Fibroblast of lung (primary cell): ENCODE measurements at regions not wholly inside any gene's neighbourhood (a gene's known extent, or its start where the extent isn't known, plus 50 kb on each side); places are given as distances from the start of the nearest gene placed in this dataset.
"Not testable (repeated sequence)": the region's sequence is repeated elsewhere in the genome, so short reads cannot be mapped to it uniquely, and the experiment has no call there.

Experiments
- DNase-seq, 2 donors: peaks; one replicate each; pipeline versions ENCODE4 v3.0.0 to v3.0.0-alpha.2; 2010; ENCODE audit warnings: low read depth in 2 of 2
- H2AFZ ChIP-seq: 2 replicates; pipeline ENCODE4 v1.5.1; 2012; ENCODE audit warnings: low read length, control low read depth, inconsistent platforms
- H3K27ac ChIP-seq: 2 replicates; pipeline ENCODE4 v1.5.1; 2011; ENCODE audit warnings: low read length, control low read depth; ENCODE audit not compliant: insufficient read depth
- H3K27me3 ChIP-seq: 2 replicates; pipeline ENCODE4 v1.5.1; 2011; ENCODE audit warnings: mild to moderate bottlenecking, low read length; ENCODE audit not compliant: control insufficient read depth, insufficient read depth
- H3K36me3 ChIP-seq: 2 replicates; pipeline ENCODE4 v1.5.1; 2011; ENCODE audit warnings: low read length; ENCODE audit not compliant: control insufficient read depth, insufficient read depth
- H3K4me1 ChIP-seq: 2 replicates; pipeline ENCODE4 v1.5.1; 2011; ENCODE audit warnings: low read length; ENCODE audit not compliant: control insufficient read depth, insufficient read depth; ENCODE audit errors: extremely low read depth
- H3K4me2 ChIP-seq: 2 replicates; pipeline ENCODE4 v1.5.1; 2011; ENCODE audit warnings: low read length, control low read depth; ENCODE audit not compliant: insufficient read depth; ENCODE audit errors: extremely low read depth
- H3K4me3 ChIP-seq, 4 experiments: fragments of 200-600 bp in 1 of 4; sonication (generic) in 1 of 4; replicated peaks in 1 of 4; 2 replicates each; pipeline ENCODE4 v1.5.1; 2011 to 2016; ENCODE audit warnings: low read length in 4 of 4, low read depth in 3 of 4, mild to moderate bottlenecking in 3 of 4, control low read depth in 2 of 4, inconsistent platforms in 1 of 4, mixed read lengths in 1 of 4; ENCODE audit not compliant: insufficient read depth in 1 of 4; ENCODE audit errors: control extremely low read depth in 1 of 4
- H3K79me2 ChIP-seq: 2 replicates; pipeline ENCODE4 v1.5.1; 2012; ENCODE audit warnings: mild to moderate bottlenecking, low read length, inconsistent platforms; ENCODE audit not compliant: control insufficient read depth, insufficient read depth
- H3K9ac ChIP-seq: 2 replicates; pipeline ENCODE4 v1.5.1; 2011; ENCODE audit warnings: mild to moderate bottlenecking, low read length, control low read depth; ENCODE audit not compliant: insufficient read depth
- H3K9me3 ChIP-seq: 2 replicates; pipeline ENCODE4 v1.5.1; 2012; ENCODE audit warnings: low read depth, low read length; ENCODE audit not compliant: control insufficient read depth, insufficient read depth
- H4K20me1 ChIP-seq: 2 replicates; pipeline ENCODE4 v1.5.1; 2011; ENCODE audit warnings: low read length; ENCODE audit not compliant: control insufficient read depth, insufficient read depth; ENCODE audit errors: extremely low read depth
- CTCF ChIP-seq, 2 donors: IDR thresholded peaks in 1 of 2; conservative IDR thresholded peaks in 1 of 2; 1 replicate in 1 of 2; 2 replicates in 1 of 2; pipeline ENCODE4 v1.5.1; 2011 to 2012; ENCODE audit warnings: low read length in 2 of 2, control low read depth in 1 of 2, inconsistent platforms in 1 of 2, low read depth in 1 of 2, mild to moderate bottlenecking in 1 of 2
- EZH2 ChIP-seq: IDR thresholded peaks from 2 replicates; pipeline ENCODE4 v1.5.1; 2012; ENCODE audit warnings: low read length, control low read depth, mild to moderate bottlenecking; ENCODE audit errors: missing control alignments

GRCh38 chr16:11417487-11417886 lies 72.2 kb downstream of the RMI2 start:
- no peaks in the 10 kb centered on the region for H3K79me2 ChIP-seq
- H3K4me1 ChIP-seq, result no peaks in the 10 kb centered on the region
- no peak overlapping the region for H2AFZ ChIP-seq
- H3K9ac ChIP-seq, result no peak overlapping the region
- no peaks in the 10 kb centered on the region for H4K20me1 ChIP-seq
- no peak for DNase-seq
- H3K4me3 ChIP-seq, result no peak overlapping the region
- H3K36me3 ChIP-seq, result no peaks in the 10 kb centered on the region
- no peak overlapping the region for H3K4me2 ChIP-seq
- H3K27me3 ChIP-seq, result peaks cover 2% of the 10 kb centered on the region
- TF ChIP-seq CTCF (conservative IDR thresholded peaks at IDR 0.05 in 1 of 2, IDR thresholded peaks at IDR 0.05 in 1 of 2; ENCODE audit: low read depth in 1 of 2, low read length in 2 of 2) (no peak), EZH2 (no peak)
- H3K9me3 ChIP-seq, result no peaks in the 10 kb centered on the region
- H3K27ac ChIP-seq, result no peak overlapping the region

GRCh38 chr16:11418506-11418905 lies 73.2 kb downstream of the RMI2 start:
- Histone ChIP-seq H4K20me1 (no peaks in the 10 kb centered on the region), H3K9ac (no peak overlapping the region), H2AFZ (no peak overlapping the region), H3K4me1 (no peaks in the 10 kb centered on the region), H3K36me3 (no peaks in the 10 kb centered on the region), H3K4me3 (no peak overlapping the region), H3K4me2 (no peak overlapping the region), H3K9me3 (no peaks in the 10 kb centered on the region), H3K27ac (no peak overlapping the region), H3K27me3 (peaks cover 2% of the 10 kb centered on the region), H3K79me2 (no peaks in the 10 kb centered on the region)
- peak in 1 of 2 donors; percentile 51 for DNase-seq
- no peak for TF ChIP-seq CTCF (conservative IDR thresholded peaks at IDR 0.05 in 1 of 2, IDR thresholded peaks at IDR 0.05 in 1 of 2; ENCODE audit: low read depth in 1 of 2, low read length in 2 of 2)
- TF ChIP-seq EZH2, result no peak

- H3K4me3 ChIP-seq, H3K4me1 ChIP-seq, H4K20me1 ChIP-seq, H3K27ac ChIP-seq, DNase-seq, H3K27me3 ChIP-seq, H3K9ac ChIP-seq, H3K36me3 ChIP-seq, H3K4me2 ChIP-seq, H3K79me2 ChIP-seq, H2AFZ ChIP-seq, H3K9me3 ChIP-seq: not testable (repeated sequence)
These were observed 74.8 kb downstream of the RMI2 start for GRCh38 chr16:11420067-11420466.
